ENCODE measurements at regions not wholly inside any gene's neighbourhood (a gene's known extent, or its start where the extent isn't known, plus 50 kb on each side); places are given as distances from the start of the nearest gene placed in this dataset.

DNA sequence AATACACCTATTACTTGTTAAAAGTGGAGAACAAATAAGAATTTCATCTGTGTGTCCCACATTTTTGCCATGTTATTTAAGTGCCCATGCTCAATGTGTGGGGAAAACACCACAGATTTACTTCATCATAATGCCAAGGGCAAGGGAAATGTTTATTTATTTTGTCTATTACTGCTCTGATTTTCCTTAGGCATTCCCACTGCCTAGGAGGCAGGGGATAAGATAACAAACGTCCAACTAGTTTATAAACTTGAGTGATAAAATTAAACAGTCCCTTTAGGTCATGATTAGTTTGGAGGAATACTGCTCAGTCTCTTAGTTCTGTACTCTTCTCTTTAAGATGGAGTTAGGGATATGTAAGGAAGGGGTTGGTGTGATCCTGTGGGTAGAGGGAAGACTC, 598.4 kb upstream of the MARCKS start:
- CTCF ChIA-PET = no interaction called here
- DNase-seq (no peak), ATAC-seq (no peak)
- H3K9me3 Mint-ChIP-seq (ENCODE audit: low read depth) = peaks cover 5% of the 10 kb centered on the region
- intact Hi-C loops (cut with DNase I, micrococcal nuclease) = no loop called here
- H3K36me3 Mint-ChIP-seq (ENCODE audit: low read depth) = no peaks in the 10 kb centered on the region
- no peak overlapping the region for H3K27ac Mint-ChIP-seq
- POLR2A ChIA-PET = no interaction called here
- H3K4me1 Mint-ChIP-seq = no peaks in the 10 kb centered on the region
- H3K4me3 Mint-ChIP-seq = no peak overlapping the region
- H3K27me3 Mint-ChIP-seq = no peaks in the 10 kb centered on the region

DNA sequence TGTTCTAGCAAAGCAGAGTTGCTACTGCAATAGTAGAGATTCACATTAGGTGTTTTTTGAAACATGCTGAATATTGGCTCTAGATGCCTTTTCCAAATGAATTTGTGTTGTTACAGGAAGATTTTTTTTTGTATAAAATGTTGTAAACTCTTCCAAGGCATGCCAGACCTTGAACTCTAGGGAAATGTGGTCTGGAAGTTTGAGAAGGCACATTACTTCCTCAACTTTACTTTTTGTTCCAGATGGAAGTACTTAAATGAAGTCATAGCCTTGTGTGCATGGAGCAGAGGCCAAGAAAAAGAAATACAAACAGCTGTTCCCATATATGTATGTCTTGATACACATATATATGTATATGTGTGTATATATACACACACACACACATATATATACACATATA, 585.7 kb upstream of the MARCKS start:
- Mint-ChIP-seq H3K27me3 (no peaks in the 10 kb centered on the region), H3K4me3 (no peak overlapping the region), H3K36me3 (ENCODE audit: low read depth) (peaks cover 3% of the 10 kb centered on the region), H3K9me3 (ENCODE audit: low read depth) (peaks cover 23% of the 10 kb centered on the region), H3K27ac (no peak overlapping the region), H3K4me1 (no peaks in the 10 kb centered on the region)
- no peak for ATAC-seq
- no peak for DNase-seq
- CTCF ChIA-PET = no interaction called here
- intact Hi-C loops (cut with DNase I, micrococcal nuclease) = no loop called here
- POLR2A ChIA-PET = no interaction called here

DNA sequence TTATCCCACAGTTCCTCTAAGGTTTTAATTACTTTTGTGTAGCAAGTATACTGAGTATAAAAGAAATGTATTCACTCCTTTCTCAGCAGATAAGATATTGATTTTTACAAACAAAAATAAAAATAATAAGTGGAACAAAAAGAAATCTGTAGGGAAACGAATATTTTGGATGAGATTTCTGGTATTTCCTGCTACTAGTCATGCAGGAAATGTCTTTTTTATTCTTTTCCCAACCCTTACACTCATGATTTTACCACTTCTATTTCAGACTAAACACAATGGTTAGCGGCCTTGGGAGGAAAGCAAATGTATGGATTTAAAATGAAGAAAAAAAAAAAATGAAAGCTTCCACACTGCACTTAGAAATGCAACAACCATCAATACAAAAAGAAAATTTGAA, 580.5 kb upstream of the MARCKS start:
- ATAC-seq = no peak
- intact Hi-C loops (cut with DNase I, micrococcal nuclease) = no loop called here
- Mint-ChIP-seq H3K4me1 (no peaks in the 10 kb centered on the region), H3K9me3 (ENCODE audit: low read depth) (no peaks in the 10 kb centered on the region), H3K4me3 (no peak overlapping the region), H3K36me3 (ENCODE audit: low read depth) (no peaks in the 10 kb centered on the region), H3K27ac (no peak overlapping the region), H3K27me3 (no peaks in the 10 kb centered on the region)
- ChIA-PET CTCF (interaction anchor here (0.6 kb wide), 1 partner anchor 33 kb away, joined by 3 read pairs; no protein-coding TSS in a partner anchor), POLR2A (no interaction called here)
- no peak for DNase-seq

DNA sequence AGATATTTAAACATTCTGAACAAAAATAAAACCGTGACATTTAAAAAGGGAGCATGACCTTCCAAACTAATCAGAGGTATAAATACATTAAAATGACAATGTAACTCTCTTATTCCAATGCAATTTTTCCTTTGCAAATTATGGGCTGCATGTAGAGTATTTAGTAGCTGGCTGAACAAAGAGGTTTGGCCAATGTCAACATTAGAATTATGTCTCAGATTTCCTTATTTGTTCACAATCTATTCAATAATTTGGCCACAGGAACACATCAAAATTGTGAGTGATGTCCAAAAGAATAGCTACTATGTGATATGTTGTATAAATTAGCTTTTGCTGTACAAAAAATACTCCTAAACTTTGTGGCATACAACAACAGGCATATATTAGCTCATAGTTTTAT, 580.0 kb upstream of the MARCKS start:
- Mint-ChIP-seq H3K4me3 (no peak overlapping the region), H3K9me3 (ENCODE audit: low read depth) (no peaks in the 10 kb centered on the region), H3K4me1 (no peaks in the 10 kb centered on the region), H3K27me3 (no peaks in the 10 kb centered on the region), H3K27ac (no peak overlapping the region), H3K36me3 (ENCODE audit: low read depth) (no peaks in the 10 kb centered on the region)
- ATAC-seq (no peak), DNase-seq (no peak)
- CTCF ChIA-PET = no interaction called here
- intact Hi-C loops (cut with DNase I, micrococcal nuclease) = no loop called here
- POLR2A ChIA-PET = no interaction called here

DNA sequence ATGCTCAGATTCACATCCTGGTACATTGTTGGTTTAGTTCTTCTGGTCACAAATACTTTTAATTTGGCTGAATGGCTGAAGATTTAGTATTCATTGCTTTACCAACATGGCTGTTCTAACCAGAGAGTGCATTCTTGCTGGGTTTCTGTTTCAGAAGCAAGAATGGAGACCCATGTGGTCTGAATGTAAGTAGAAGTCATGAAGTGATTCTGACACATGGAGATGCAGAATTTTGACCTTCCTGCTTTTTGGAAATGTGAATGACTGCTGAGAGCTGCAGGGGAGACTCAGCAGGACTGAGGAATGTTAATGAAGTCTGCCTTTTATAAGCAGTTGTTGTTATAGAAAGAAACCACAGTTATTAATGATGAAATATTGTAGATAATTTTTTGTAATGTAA, 576.1 kb upstream of the MARCKS start:
- no peak overlapping the region for H3K27ac Mint-ChIP-seq
- ChIA-PET POLR2A (no interaction called here), CTCF (interaction anchor here (1.0 kb wide), 1 partner anchor 578 kb away, joined by 3 read pairs; no protein-coding TSS in a partner anchor)
- no peaks in the 10 kb centered on the region for H3K4me1 Mint-ChIP-seq
- H3K9me3 Mint-ChIP-seq (ENCODE audit: low read depth) = no peaks in the 10 kb centered on the region
- intact Hi-C loops (cut with DNase I, micrococcal nuclease) = no loop called here
- H3K36me3 Mint-ChIP-seq (ENCODE audit: low read depth) = no peaks in the 10 kb centered on the region
- no peak for ATAC-seq
- no peak overlapping the region for H3K4me3 Mint-ChIP-seq
- H3K27me3 Mint-ChIP-seq = peaks cover 2% of the 10 kb centered on the region
- DNase-seq = no peak

DNA sequence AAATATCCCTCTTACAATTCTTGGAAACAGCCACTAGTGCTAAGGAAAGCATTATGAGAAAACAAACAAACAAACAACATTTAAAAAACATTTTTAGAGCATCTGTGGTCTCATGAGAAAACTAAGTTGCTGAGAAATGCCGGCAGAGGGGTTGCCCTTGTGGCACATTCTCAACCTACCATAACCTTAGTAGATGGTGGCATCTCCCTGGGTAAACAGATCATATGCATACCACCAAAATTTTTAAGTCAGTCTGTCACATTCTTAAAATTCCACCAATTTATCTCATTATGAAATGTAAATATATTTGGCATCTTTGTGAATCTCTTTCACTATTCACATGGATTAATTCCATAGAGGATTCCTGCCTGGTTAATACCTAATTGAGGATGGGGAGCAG, 575.7 kb upstream of the MARCKS start:
- Mint-ChIP-seq H3K4me3 (no peak overlapping the region), H3K36me3 (ENCODE audit: low read depth) (no peaks in the 10 kb centered on the region), H3K27me3 (peaks cover 2% of the 10 kb centered on the region), H3K27ac (no peak overlapping the region), H3K4me1 (no peaks in the 10 kb centered on the region), H3K9me3 (ENCODE audit: low read depth) (no peaks in the 10 kb centered on the region)
- CTCF ChIA-PET = interaction anchor here (1.0 kb wide), 1 partner anchor 577 kb away, joined by 3 read pairs; no protein-coding TSS in a partner anchor
- intact Hi-C loops (cut with DNase I, micrococcal nuclease) = no loop called here
- ATAC-seq (no peak), DNase-seq (no peak)
- POLR2A ChIA-PET = no interaction called here

DNA sequence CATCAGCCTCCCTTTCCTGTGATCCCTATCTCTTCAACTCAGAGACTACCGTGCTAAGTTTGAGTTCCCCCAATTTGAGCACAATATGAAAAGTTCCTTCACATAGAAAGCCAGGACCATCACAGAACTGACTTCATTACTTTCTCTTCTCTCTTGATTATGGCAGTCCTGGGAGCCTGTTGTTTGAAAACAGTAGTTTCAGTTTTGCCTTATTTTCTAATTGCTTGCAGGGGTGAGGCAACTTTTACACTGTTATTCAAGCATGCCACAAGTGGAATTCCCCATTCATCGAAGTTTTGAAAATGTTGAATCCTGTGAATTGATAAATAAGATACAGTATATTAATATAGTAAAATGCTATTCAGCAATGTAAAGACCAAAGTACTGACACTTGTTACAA, 569.7 kb upstream of the MARCKS start:
- POLR2A ChIA-PET = no interaction called here
- CTCF ChIA-PET = no interaction called here
- Mint-ChIP-seq H3K27ac (no peak overlapping the region), H3K4me3 (no peak overlapping the region), H3K4me1 (no peaks in the 10 kb centered on the region), H3K9me3 (ENCODE audit: low read depth) (no peaks in the 10 kb centered on the region), H3K27me3 (peaks cover 2% of the 10 kb centered on the region), H3K36me3 (ENCODE audit: low read depth) (no peaks in the 10 kb centered on the region)
- no peak for DNase-seq
- ATAC-seq = no peak
- intact Hi-C loops (cut with DNase I, micrococcal nuclease) = no loop called here

DNA sequence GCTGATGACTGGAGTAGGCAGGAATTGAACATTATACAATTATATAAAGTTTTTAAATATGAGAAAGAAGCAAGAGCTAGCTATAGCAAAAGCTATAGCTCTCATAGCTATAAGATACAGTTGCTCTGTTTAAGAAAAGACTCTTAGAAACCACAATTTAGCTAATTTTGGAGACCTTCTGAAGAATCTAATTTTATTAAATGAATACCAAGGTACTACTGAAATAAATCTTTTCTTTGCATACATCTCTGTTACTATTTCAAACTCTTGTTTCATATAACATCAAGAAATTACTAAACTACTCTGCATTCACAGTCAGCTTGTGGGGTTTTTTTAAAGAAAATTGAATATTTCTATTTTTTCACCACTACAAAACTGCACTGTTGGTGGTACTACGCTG, 568.7 kb upstream of the MARCKS start:
- Mint-ChIP-seq H3K4me1 (no peaks in the 10 kb centered on the region), H3K9me3 (ENCODE audit: low read depth) (no peaks in the 10 kb centered on the region), H3K27ac (no peak overlapping the region), H3K36me3 (ENCODE audit: low read depth) (no peaks in the 10 kb centered on the region), H3K27me3 (peaks cover 2% of the 10 kb centered on the region), H3K4me3 (no peak overlapping the region)
- intact Hi-C loops (cut with DNase I, micrococcal nuclease) = no loop called here
- no peak for DNase-seq
- ChIA-PET CTCF (no interaction called here), POLR2A (no interaction called here)
- no peak for ATAC-seq

DNA sequence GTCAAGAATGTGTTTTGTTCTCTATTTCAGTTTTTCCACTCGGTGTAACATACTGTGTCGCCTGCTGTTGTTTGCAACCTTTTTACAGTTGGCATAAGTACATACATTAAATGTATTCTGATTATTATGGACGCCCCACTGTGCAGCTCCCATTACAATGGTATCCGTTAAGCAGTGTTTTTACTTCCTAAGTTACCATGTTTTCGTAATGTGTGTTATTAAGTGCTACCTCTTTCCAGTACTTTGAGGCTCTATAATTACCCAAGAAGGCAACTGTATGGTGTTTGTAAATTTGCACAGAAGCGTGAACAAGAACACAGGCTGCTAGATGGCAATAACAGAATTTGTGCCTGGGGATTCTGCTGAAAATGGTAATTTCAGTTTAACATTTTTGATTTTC, 568.0 kb upstream of the MARCKS start:
- ChIA-PET CTCF (no interaction called here), POLR2A (no interaction called here)
- Mint-ChIP-seq H3K4me3 (no peak overlapping the region), H3K36me3 (ENCODE audit: low read depth) (no peaks in the 10 kb centered on the region), H3K27me3 (no peaks in the 10 kb centered on the region), H3K4me1 (no peaks in the 10 kb centered on the region), H3K27ac (no peak overlapping the region), H3K9me3 (ENCODE audit: low read depth) (peaks cover 2% of the 10 kb centered on the region)
- intact Hi-C loops (cut with DNase I, micrococcal nuclease) = no loop called here
- no peak for ATAC-seq
- no peak for DNase-seq

DNA sequence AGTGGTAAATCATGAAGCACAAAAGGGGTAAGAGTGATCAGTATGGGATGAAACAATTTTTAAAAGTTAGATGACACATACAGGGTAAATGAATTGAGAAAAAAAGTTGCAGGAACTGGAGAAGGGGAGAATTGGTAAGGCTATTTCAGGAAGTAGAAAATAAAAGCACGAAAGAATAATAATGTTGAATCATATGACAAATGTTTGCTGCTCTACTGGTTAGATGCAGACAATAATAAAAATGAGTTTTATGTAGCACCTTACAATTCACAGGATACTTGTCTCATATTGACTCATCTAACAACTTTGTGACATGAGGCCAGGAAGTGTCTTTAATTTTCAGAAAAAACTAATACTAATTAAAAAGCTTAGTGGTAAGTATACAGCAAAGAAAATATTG, 566.5 kb upstream of the MARCKS start:
- intact Hi-C loops (cut with DNase I, micrococcal nuclease) = no loop called here
- Mint-ChIP-seq H3K9me3 (ENCODE audit: low read depth) (peaks cover 2% of the 10 kb centered on the region), H3K36me3 (ENCODE audit: low read depth) (no peaks in the 10 kb centered on the region), H3K4me1 (no peaks in the 10 kb centered on the region), H3K27me3 (no peaks in the 10 kb centered on the region), H3K4me3 (no peak overlapping the region), H3K27ac (no peak overlapping the region)
- POLR2A ChIA-PET = no interaction called here
- DNase-seq (no peak), ATAC-seq (no peak)
- CTCF ChIA-PET = no interaction called here

DNA sequence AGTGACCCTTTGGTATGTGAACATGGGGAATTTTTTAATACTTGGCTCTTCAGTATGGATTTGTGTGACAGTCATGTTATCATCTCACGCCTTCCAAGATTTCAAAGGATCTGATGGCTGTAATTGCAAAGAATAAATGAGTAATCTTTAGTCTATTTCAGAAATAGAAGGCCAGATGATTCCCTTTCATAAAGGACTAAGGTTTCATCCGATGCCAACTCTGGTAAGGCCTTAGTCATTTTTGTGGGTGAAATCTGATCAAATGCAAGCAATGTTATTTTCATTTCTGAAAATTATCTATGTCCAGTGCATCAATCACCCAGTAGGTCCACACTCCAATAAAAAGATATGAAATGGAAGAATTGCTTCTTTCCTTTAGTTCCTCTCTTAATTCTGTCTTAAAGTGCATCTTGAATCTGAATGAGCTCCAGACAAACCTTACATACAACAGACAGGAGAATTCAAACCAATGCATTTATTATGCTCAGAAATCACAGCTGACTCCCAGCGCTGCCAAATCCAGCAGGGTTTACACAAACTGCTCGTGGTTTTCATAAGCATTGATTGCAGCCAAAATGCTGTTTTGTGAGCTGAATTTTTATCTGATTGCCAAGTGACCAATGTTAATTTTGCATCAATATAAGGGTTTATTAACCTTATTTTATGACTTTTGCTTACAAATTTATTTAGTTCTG, 565.2 kb upstream of the MARCKS start:
- Mint-ChIP-seq H3K27ac (no peak overlapping the region), H3K4me3 (no peak overlapping the region), H3K9me3 (ENCODE audit: low read depth) (peaks cover 2% of the 10 kb centered on the region), H3K27me3 (no peaks in the 10 kb centered on the region), H3K4me1 (no peaks in the 10 kb centered on the region), H3K36me3 (ENCODE audit: low read depth) (no peaks in the 10 kb centered on the region)
- DNase-seq = no peak
- ChIA-PET POLR2A (interaction anchor here (0.7 kb wide), 1 partner anchor 445 kb away, joined by 4 read pairs; no protein-coding TSS in a partner anchor), CTCF (no interaction called here)
- intact Hi-C loops (cut with DNase I, micrococcal nuclease) = no loop called here
- ATAC-seq = no peak

DNA sequence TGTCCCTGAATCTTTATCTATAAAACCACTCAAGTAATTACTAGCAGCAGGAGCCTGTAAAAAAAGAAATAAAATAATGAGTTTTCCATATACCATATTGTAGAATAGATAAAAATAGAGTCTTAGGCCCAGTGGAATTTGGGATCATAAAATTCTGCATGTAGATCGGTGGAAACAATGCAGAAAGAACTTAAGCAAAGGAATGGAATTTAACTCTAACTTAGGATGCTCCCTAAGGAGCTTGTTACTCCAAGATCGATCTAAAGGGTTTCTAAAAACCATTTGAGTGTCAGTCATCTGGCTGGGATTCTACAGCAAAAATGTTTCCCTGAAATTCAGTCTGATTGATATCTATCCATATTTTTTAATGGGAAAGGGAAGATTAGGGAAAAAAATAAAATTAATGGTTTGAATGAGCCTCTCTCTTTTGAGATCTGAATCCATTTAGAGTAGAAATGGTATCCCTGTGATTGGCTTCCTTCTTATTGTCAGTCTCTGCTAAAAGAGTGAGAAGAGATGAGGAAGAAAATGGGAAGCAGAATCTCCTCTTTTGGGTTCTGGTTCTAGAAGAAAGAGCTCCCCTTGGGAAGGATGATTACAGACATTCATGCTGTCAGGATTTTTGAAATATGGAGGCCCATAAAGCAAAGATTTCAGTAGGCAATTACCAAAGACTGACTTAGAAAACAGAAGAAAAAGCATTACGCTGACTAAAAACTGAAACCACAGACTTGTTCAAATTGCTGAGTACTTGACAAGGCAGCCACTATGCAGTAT, 564.3 kb upstream of the MARCKS start:
- CTCF ChIA-PET = no interaction called here

More for the DNA sequence above, 564.3 kb upstream of the MARCKS start:
- Mint-ChIP-seq H3K4me3 (no peak overlapping the region), H3K27me3 (no peaks in the 10 kb centered on the region), H3K27ac (no peak overlapping the region), H3K36me3 (ENCODE audit: low read depth) (no peaks in the 10 kb centered on the region), H3K9me3 (ENCODE audit: low read depth) (peaks cover 2% of the 10 kb centered on the region), H3K4me1 (no peaks in the 10 kb centered on the region)
- intact Hi-C loops (cut with DNase I, micrococcal nuclease) = no loop called here
- ATAC-seq (no peak), DNase-seq (no peak)
- POLR2A ChIA-PET = no interaction called here

Measured in activated CD4-positive, alpha-beta T cell treated with anti-CD3 and anti-CD28 coated beads for 36 hours (primary cell).